ENCODE measurements at regions not wholly inside any gene's neighbourhood (a gene's known extent, or its start where the extent isn't known, plus 50 kb on each side); places are given as distances from the start of the nearest gene placed in this dataset.

- ATAC-seq, result no peak
- no peak overlapping the region for H3K4me2 ChIP-seq (ENCODE audit: insufficient read depth, low read length)
- no peaks in the 10 kb centered on the region for H3K36me3 ChIP-seq (ENCODE audit: control insufficient read depth, insufficient read depth, low read length)
- no peak overlapping the region for H2AFZ ChIP-seq (ENCODE audit: low read depth, low read length)
- no peak overlapping the region for H3K4me3 ChIP-seq
- ChIA-PET POLR2A (no interaction called here), CTCF (ENCODE audit: low intra/inter-chr PET ratio) (no interaction called here)
- FAIRE-seq, result no peak
- H4K20me1 ChIP-seq (replicated peaks; ENCODE audit: control insufficient read depth, insufficient read depth, low read length), result no peaks in the 10 kb centered on the region
- no peak overlapping the region for H3K9ac ChIP-seq (ENCODE audit: insufficient read depth in 1 of 2, low read depth in 2 of 2, low read length in 2 of 2)
- in situ Hi-C loops (cut with MboI), result no loop called here
- intact Hi-C loops (cut with micrococcal nuclease), result no loop called here
- no peaks in the 10 kb centered on the region for H3K9me1 ChIP-seq (ENCODE audit: control insufficient read depth, insufficient read depth, low read length)
- H3K27me3 ChIP-seq (ENCODE audit: control insufficient read depth in 2 of 2, insufficient read depth in 2 of 2, low read length in 2 of 2), result no peaks in the 10 kb centered on the region
- no peaks in the 10 kb centered on the region for H3K79me2 ChIP-seq (ENCODE audit: control insufficient read depth, insufficient read depth, low read length)
- no peak for DNase-seq (ENCODE audit: extremely low read depth in 1 of 4, low spot score in 3 of 4)
- TF ChIP-seq HLTF (IDR thresholded peaks at IDR 0.05) (no peak), ZFPM2 (CRISPR knock-in tag; IDR thresholded peaks at IDR 0.05) (no peak), NCOA1 (IDR thresholded peaks at IDR 0.05; ENCODE audit: low read depth) (no peak), E2F8 (IDR thresholded peaks at IDR 0.05; ENCODE audit: low read depth, partially characterized antibody) (no peak), ETS2 (tag; IDR thresholded peaks at IDR 0.05; ENCODE audit: borderline replicate concordance, poor library complexity, severe bottlenecking) (no peak), FUS (optimal IDR thresholded peaks at IDR 0.05; ENCODE audit: low read depth, low read length) (no peak), ZBTB34 (CRISPR knock-in tag; IDR thresholded peaks at IDR 0.05) (no peak), MCM3 (IDR thresholded peaks at IDR 0.05) (no peak), CCNT2 (IDR thresholded peaks at IDR 0.05; ENCODE audit: borderline replicate concordance, extremely low read depth, insufficient read length, low read depth, low read length) (no peak), ASH1L (IDR thresholded peaks at IDR 0.05; ENCODE audit: borderline replicate concordance, low read depth, partially characterized antibody) (no peak)
- TF ChIP-seq, protein P1, sequence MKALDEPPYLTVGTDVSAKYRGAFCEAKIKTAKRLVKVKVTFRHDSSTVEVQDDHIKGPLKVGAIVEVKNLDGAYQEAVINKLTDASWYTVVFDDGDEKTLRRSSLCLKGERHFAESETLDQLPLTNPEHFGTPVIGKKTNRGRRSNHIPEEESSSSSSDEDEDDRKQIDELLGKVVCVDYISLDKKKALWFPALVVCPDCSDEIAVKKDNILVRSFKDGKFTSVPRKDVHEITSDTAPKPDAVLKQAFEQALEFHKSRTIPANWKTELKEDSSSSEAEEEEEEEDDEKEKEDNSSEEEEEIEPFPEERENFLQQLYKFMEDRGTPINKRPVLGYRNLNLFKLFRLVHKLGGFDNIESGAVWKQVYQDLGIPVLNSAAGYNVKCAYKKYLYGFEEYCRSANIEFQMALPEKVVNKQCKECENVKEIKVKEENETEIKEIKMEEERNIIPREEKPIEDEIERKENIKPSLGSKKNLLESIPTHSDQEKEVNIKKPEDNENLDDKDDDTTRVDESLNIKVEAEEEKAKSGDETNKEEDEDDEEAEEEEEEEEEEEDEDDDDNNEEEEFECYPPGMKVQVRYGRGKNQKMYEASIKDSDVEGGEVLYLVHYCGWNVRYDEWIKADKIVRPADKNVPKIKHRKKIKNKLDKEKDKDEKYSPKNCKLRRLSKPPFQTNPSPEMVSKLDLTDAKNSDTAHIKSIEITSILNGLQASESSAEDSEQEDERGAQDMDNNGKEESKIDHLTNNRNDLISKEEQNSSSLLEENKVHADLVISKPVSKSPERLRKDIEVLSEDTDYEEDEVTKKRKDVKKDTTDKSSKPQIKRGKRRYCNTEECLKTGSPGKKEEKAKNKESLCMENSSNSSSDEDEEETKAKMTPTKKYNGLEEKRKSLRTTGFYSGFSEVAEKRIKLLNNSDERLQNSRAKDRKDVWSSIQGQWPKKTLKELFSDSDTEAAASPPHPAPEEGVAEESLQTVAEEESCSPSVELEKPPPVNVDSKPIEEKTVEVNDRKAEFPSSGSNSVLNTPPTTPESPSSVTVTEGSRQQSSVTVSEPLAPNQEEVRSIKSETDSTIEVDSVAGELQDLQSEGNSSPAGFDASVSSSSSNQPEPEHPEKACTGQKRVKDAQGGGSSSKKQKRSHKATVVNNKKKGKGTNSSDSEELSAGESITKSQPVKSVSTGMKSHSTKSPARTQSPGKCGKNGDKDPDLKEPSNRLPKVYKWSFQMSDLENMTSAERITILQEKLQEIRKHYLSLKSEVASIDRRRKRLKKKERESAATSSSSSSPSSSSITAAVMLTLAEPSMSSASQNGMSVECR (CRISPR knock-in tag; IDR thresholded peaks at IDR 0.05), result no peak
- TF ChIP-seq, protein P2, sequence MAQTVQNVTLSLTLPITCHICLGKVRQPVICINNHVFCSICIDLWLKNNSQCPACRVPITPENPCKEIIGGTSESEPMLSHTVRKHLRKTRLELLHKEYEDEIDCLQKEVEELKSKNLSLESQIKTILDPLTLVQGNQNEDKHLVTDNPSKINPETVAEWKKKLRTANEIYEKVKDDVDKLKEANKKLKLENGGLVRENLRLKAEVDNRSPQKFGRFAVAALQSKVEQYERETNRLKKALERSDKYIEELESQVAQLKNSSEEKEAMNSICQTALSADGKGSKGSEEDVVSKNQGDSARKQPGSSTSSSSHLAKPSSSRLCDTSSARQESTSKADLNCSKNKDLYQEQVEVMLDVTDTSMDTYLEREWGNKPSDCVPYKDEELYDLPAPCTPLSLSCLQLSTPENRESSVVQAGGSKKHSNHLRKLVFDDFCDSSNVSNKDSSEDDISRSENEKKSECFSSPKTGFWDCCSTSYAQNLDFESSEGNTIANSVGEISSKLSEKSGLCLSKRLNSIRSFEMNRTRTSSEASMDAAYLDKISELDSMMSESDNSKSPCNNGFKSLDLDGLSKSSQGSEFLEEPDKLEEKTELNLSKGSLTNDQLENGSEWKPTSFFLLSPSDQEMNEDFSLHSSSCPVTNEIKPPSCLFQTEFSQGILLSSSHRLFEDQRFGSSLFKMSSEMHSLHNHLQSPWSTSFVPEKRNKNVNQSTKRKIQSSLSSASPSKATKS (CRISPR knock-in tag; IDR thresholded peaks at IDR 0.05), result no peak
- no TSS peak for BruUV-seq (replicated peaks)
- H3K27ac ChIP-seq (ENCODE audit: extremely low read depth, low read depth, low read length), result no peak overlapping the region
- H3K4me1 ChIP-seq (replicated peaks in 1 of 2; ENCODE audit: control insufficient read depth in 2 of 2, insufficient read depth in 2 of 2, low read length in 2 of 2), result no peaks in the 10 kb centered on the region
- WGBS (ENCODE audit: insufficient coverage, low coverage, missing lambda C conversion rate), result 0% methylated on average over 3 of the region's 3 CpGs
- no peaks in the 10 kb centered on the region for H3K9me3 ChIP-seq (replicated peaks; ENCODE audit: control insufficient read depth, insufficient read depth, low read depth, low read length)
Measured at GRCh38 chr4:46656071-46656470, 253.0 kb downstream of the COX7B2 start.
